Heart right ventricle (tissue), 16 donors: ENCODE measurements at regions not wholly inside any gene's neighbourhood (a gene's known extent, or its start where the extent isn't known, plus 50 kb on each side); places are given as distances from the start of the nearest gene placed in this dataset.
"Not testable (repeated sequence)": the region's sequence is repeated elsewhere in the genome, so short reads cannot be mapped to it uniquely, and the experiment has no call there.

Source experiments
- ATAC-seq, 8 donors: fragments of 200-7000 bp; cut with Tn5 transposase; one replicate each; pipeline ENCODE4 v1.9.1; 2020; ENCODE audit warnings: mild to moderate bottlenecking in 8 of 8, moderate library complexity in 8 of 8, moderate number of reproducible peaks in 1 of 8
- DNase-seq, 2 donors: peaks; one replicate each; pipeline ENCODE4 v3.0.0-alpha.2; 2020
- H3K27ac ChIP-seq, 10 donors: fragments of 200-600 bp; sonication (generic) in 2 of 10; one replicate each; pipeline versions ENCODE4 v1.5.0 to v1.8.0; 2020 to 2022; ENCODE audit warnings: mild to moderate bottlenecking in 3 of 10
- H3K27me3 ChIP-seq, 7 donors: fragments of 200-600 bp; one replicate each; pipeline ENCODE4 v1.8.0; 2021 to 2022; ENCODE audit warnings: mild to moderate bottlenecking in 2 of 7
- H3K36me3 ChIP-seq, 9 donors: fragments of 200-600 bp; sonication (generic) in 1 of 9; one replicate each; pipeline versions ENCODE4 v1.5.0 to v1.8.0; 2020 to 2022; ENCODE audit warnings: mild to moderate bottlenecking in 2 of 9
- H3K4me1 ChIP-seq, 9 donors: fragments of 200-600 bp; sonication (generic) in 1 of 9; one replicate each; pipeline versions ENCODE4 v1.5.0 to v1.8.0; 2020 to 2022; ENCODE audit warnings: mild to moderate bottlenecking in 4 of 9
- H3K4me3 ChIP-seq, 10 donors: fragments of 200-600 bp; sonication (generic) in 2 of 10; one replicate each; pipeline versions ENCODE4 v1.5.0 to v1.8.0; 2020 to 2022; ENCODE audit warnings: mild to moderate bottlenecking in 7 of 10, moderate library complexity in 2 of 10
- H3K9me3 ChIP-seq, 11 donors: fragments of 200-600 bp in 10 of 11; sonication (generic) in 2 of 11; one replicate each; pipeline versions ENCODE4 v1.5.0 to v1.8.0; 2013 to 2022; ENCODE audit warnings: mild to moderate bottlenecking in 2 of 11, control low read depth in 1 of 11, moderate library complexity in 1 of 11
- CTCF ChIP-seq, 9 donors: fragments of 200-600 bp; sonication (generic) in 2 of 9; IDR thresholded peaks; one replicate each; pipeline versions ENCODE4 v1.5.0 to v1.8.0; 2021 to 2022; ENCODE audit warnings: antibody characterized with exemption in 9 of 9, mild to moderate bottlenecking in 5 of 9, moderate library complexity in 1 of 9
- WGBS, 2 donors: extraction: QIAGEN DNeasy Blood & Tissue Kit; methylation state at CpG; one replicate each; pipeline ENCODE4 v1.1.7; 2013; ENCODE audit warnings: inconsistent platforms in 1 of 2; 5-methylcytosine and 5-hydroxymethylcytosine counted together
- intact Hi-C, 10 donors: fragments of 100-400 bp; cut with DNase I; formaldehyde crosslinking; loops; one replicate each; pipeline versions ENCODE4 v1.11.1 to v1.14.2; 2022
- donor health status: Arrhythmogenic right ventricular cardiomyopathy.
- donor health status: ischemic (EF 13 %, LVEDD 7.1; RV severe dilation, severe dysfunction).
- donor health status: healthy with polysubstance abuse.
- donor health status: DM: no; HTN: yes; CAD: no.
- donor health status: DM: no; HTN: no; CAD: no.
- donor health status: ischemic (EF 25% LVEDD 6.9; RV normal size, moderate dysfunction).
- donor health status: ischemic (EF 25% LVEDD 5.7; RV mildly dilated, moderate dysfunction).
- donor health status: healthy.
- donor health status: DM: yes; HTN: yes; CAD: no.
- donor health status: Ischemic cardiomyopathy.
- donor health status: ischemic (EF 35%, LVEDD 5.7; RV mildly dilated, moderate dysfunction).
- donor health status: nonischemic (EF 11% LVEDD 7.7; RV severe dilation, severe dysfunction).
- donor health status: DM: yes; HTN: yes; CAD: no.
- donor health status: PGD.
- donor health status: ischemic (EF 29% LVEDD 5.4; RV normal size, mild dysfunction).
- donor health status: nonischemic (EF 23%, LVEDD 6.1; RV moderate dilation, normal function).

DNA sequence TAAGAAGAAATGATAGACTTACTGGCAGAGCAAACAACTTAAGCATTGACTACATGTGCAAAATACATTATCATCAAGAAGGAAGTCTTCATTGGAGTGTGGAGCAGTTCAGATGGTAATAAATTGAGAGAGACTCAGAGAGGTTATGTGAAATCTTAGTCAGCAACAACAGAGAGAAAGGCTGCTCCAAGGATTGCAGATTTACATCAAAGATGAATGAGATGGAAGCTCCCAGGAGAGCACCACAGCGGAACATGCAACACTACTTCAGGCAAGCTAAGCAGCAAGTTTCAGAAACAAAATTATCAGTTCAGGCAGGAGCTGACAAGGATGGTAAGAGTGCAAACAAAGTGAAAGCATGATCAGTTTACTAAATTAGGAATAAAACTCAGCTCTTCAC lies 882.3 kb downstream of the LRFN5 start:
- intact Hi-C loops: no loop called here
- ATAC-seq: no peak
- 67 to 72% methylated on average over 1 of the region's 1 CpG for WGBS, 2 donors
- Histone ChIP-seq H3K27ac (no peak overlapping the region), H3K9me3 (no peaks in the 10 kb centered on the region), H3K4me1 (no peaks in the 10 kb centered on the region), H3K27me3 (no peaks in the 10 kb centered on the region), H3K36me3 (no peaks in the 10 kb centered on the region), H3K4me3 (no peak overlapping the region)
- no peak for TF ChIP-seq CTCF (IDR thresholded peaks at IDR 0.05)
- DNase-seq: no peak

DNA sequence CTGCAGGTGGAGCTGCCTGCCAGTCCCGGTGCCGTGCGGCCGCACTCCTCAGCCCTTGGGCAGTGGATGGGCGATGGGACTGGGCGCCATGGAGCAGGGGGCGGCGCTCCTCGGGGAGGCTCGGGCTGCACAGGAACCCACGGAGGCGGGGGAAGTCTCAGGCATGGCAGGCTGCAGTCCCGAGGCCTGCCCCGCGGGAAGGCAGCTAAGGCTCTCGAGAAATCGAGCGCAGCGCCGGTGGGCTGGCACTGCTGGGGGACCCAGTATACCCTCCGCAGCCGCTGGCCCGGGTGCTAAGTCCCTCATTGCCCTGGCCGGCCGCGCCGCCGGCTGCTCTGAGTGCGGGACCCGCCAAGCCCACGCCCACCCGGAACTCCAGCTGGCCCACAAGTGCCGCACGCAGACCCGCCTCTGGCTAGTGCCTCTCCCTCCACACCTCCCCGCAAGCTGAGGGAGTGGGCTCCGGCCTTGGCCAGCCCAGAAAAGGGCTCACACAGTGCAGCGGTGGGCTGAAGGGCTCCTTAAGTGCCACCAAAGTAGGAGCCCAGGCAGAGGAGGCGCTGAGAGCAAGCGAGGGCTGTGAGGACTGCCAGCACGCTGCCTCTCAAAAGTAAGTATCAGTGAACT lies 875.8 kb downstream of the LRFN5 start:
- 96 to 98% methylated on average over 40 to 41 of the region's 41 CpGs for WGBS, 2 donors
- intact Hi-C loops, H3K36me3 ChIP-seq, ATAC-seq, H3K4me1 ChIP-seq, H3K27me3 ChIP-seq, H3K9me3 ChIP-seq, H3K27ac ChIP-seq, DNase-seq, H3K4me3 ChIP-seq: not testable (repeated sequence)

- ATAC-seq, H3K4me3 ChIP-seq, intact Hi-C loops, H3K9me3 ChIP-seq, DNase-seq, H3K27ac ChIP-seq, H3K36me3 ChIP-seq, H3K27me3 ChIP-seq, H3K4me1 ChIP-seq: not testable (repeated sequence)
- WGBS, 2 donors: 86% methylated on average over 8 of the region's 8 CpGs
Measured at GRCh38 chr14:42481714-42482113, 875.0 kb downstream of the LRFN5 start.

- peaks cover 0 to 7% (median 0%) of the 10 kb centered on the region in 11 donors for H3K9me3 ChIP-seq
- no peak overlapping the region for H3K27ac ChIP-seq
- no peaks in the 10 kb centered on the region for H3K27me3 ChIP-seq
- ATAC-seq (no peak), DNase-seq (no peak)
- H3K4me1 ChIP-seq: no peaks in the 10 kb centered on the region
- intact Hi-C loops: no loop called here
- no peak overlapping the region for H3K4me3 ChIP-seq
- no peaks in the 10 kb centered on the region for H3K36me3 ChIP-seq
- TF ChIP-seq CTCF (IDR thresholded peaks at IDR 0.05): no peak
- 81 to 82% methylated on average over 1 of the region's 1 CpG for WGBS, 2 donors
Measured at GRCh38 chr14:42480255-42480654, 873.6 kb downstream of the LRFN5 start.

GRCh38 chr14:42475289-42475688 lies 868.6 kb downstream of the LRFN5 start:
- no peak for TF ChIP-seq CTCF (IDR thresholded peaks at IDR 0.05)
- Histone ChIP-seq H3K27ac (no peak overlapping the region), H3K4me1 (no peaks in the 10 kb centered on the region), H3K27me3 (no peaks in the 10 kb centered on the region), H3K4me3 (no peak overlapping the region), H3K36me3 (no peaks in the 10 kb centered on the region), H3K9me3 (no peaks in the 10 kb centered on the region)
- 67 to 76% methylated on average over 6 of the region's 6 CpGs for WGBS, 2 donors
- ATAC-seq (no peak), DNase-seq (no peak)
- intact Hi-C loops: no loop called here
